ENCODE measurements at regions not wholly inside any gene's neighbourhood (a gene's known extent, or its start where the extent isn't known, plus 50 kb on each side); places are given as distances from the start of the nearest gene placed in this dataset.

DNA sequence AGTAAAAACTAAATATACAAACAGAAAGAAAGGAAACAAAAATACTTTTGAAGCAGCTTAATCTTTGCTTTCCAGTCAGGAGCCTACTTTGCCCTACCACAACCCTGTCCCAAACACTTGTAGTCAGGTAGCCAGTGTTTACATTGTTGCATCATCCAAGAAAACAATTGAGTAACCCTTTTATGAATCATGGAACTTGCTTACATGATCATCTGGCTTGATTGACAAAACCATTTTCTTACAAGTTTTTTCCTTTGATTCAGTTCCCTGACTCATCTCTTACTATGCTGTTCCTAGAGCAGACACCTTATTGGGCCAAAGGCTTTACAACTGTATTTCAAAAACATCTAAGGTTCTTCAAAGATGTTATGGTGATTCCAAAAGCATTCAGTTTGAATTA, 740.1 kb downstream of the KLHL13 start:
- DNase-seq, result no peak

DNA sequence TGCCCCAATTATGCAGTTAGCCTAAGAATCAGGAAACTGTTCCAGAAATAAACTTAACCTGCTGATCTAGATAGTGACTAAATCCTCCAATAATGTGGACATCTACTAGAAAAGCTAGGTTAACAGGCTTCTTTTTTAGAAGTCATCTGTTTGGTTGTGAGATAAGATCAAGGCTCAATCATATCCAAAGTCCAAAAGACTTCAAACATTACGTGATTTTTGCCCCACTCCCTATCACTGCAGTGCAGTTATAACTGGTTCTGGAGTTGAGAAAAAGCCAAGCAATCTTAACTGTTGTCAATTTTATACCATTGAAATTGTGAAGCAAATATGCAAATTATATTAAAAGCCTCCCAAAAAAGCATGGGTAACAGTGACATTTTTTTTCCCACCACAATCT, 781.4 kb downstream of the KLHL13 start:
- H3K9me3 ChIP-seq (ENCODE audit: severe bottlenecking), result no peaks in the 10 kb centered on the region
- TF ChIP-seq, protein P1, sequence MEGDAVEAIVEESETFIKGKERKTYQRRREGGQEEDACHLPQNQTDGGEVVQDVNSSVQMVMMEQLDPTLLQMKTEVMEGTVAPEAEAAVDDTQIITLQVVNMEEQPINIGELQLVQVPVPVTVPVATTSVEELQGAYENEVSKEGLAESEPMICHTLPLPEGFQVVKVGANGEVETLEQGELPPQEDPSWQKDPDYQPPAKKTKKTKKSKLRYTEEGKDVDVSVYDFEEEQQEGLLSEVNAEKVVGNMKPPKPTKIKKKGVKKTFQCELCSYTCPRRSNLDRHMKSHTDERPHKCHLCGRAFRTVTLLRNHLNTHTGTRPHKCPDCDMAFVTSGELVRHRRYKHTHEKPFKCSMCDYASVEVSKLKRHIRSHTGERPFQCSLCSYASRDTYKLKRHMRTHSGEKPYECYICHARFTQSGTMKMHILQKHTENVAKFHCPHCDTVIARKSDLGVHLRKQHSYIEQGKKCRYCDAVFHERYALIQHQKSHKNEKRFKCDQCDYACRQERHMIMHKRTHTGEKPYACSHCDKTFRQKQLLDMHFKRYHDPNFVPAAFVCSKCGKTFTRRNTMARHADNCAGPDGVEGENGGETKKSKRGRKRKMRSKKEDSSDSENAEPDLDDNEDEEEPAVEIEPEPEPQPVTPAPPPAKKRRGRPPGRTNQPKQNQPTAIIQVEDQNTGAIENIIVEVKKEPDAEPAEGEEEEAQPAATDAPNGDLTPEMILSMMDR (IDR thresholded peaks at IDR 0.05; ENCODE audit: low read depth, low read length), result no peak
- no peak overlapping the region for H3K4me3 ChIP-seq (ENCODE audit: low read depth, low read length)
- H3K27me3 ChIP-seq (ENCODE audit: insufficient read depth, low read depth, severe bottlenecking), result peaks cover 13% of the 10 kb centered on the region
- no peak overlapping the region for H3K27ac ChIP-seq
- no peak for DNase-seq
- no peaks in the 10 kb centered on the region for H3K36me3 ChIP-seq

More for the DNA sequence above, 740.1 kb downstream of the KLHL13 start:
- H3K27me3 ChIP-seq (ENCODE audit: insufficient read depth, low read depth, severe bottlenecking), result peaks cover 26% of the 10 kb centered on the region
- no peak overlapping the region for H3K27ac ChIP-seq
- TF ChIP-seq, protein P1 (IDR thresholded peaks at IDR 0.05; ENCODE audit: low read depth, low read length), result no peak
- H3K4me3 ChIP-seq (ENCODE audit: low read depth, low read length), result no peak overlapping the region
- H3K36me3 ChIP-seq, result no peaks in the 10 kb centered on the region
- H3K9me3 ChIP-seq (ENCODE audit: severe bottlenecking), result no peaks in the 10 kb centered on the region

DNA sequence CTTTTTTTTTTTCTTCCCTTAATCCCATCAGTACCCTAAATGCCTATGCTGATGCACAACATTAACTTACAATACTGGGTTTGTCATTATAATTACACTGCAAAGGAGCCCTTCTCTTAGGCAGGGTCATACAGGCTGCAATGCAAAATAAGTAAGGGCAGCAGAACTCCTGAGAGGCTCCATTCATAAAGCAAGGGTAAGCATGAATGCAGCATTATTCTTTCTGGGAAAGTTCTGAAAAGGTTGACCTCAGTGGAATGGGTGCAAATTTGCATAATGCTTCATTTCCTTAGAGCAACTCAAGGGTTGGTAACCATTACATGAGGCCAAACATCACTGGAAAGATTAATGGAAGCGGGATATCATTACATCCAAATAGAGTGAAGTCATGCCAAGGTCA, 789.2 kb downstream of the KLHL13 start:
- DNase-seq, result no peak
- Histone ChIP-seq H3K36me3 (no peaks in the 10 kb centered on the region), H3K27me3 (ENCODE audit: insufficient read depth, low read depth, severe bottlenecking) (peaks cover 5% of the 10 kb centered on the region), H3K4me3 (ENCODE audit: low read depth, low read length) (no peak overlapping the region), H3K9me3 (ENCODE audit: severe bottlenecking) (no peaks in the 10 kb centered on the region), H3K27ac (no peak overlapping the region)
- TF ChIP-seq, protein P1 (IDR thresholded peaks at IDR 0.05; ENCODE audit: low read depth, low read length), result no peak

DNA sequence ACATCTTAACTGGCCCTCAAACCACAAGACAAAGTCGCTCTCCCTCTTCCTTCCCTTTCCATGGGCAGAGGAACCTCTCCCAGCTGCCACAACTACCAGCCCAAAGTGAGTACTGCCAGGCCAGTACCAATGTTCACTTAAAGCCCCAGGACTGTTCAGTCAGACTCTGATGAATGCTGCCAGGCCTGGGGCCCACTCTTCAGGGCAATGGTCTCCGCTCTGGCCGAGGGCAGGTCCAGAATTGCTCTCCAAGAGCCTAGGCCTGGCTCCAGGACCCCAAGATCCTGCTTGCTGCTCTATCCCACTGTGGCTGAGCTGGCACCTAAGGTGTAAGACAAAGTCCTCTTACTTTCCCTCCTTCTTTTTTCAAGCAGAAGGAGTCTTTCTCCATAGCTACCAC, 790.9 kb downstream of the KLHL13 start:
- TF ChIP-seq, protein P1 (IDR thresholded peaks at IDR 0.05; ENCODE audit: low read depth, low read length), result no peak
- Histone ChIP-seq H3K36me3 (no peaks in the 10 kb centered on the region), H3K27me3 (ENCODE audit: insufficient read depth, low read depth, severe bottlenecking) (peaks cover 14% of the 10 kb centered on the region), H3K9me3 (ENCODE audit: severe bottlenecking) (no peaks in the 10 kb centered on the region), H3K4me3 (ENCODE audit: low read depth, low read length) (no peak overlapping the region), H3K27ac (no peak overlapping the region)
- DNase-seq, result no peak

DNA sequence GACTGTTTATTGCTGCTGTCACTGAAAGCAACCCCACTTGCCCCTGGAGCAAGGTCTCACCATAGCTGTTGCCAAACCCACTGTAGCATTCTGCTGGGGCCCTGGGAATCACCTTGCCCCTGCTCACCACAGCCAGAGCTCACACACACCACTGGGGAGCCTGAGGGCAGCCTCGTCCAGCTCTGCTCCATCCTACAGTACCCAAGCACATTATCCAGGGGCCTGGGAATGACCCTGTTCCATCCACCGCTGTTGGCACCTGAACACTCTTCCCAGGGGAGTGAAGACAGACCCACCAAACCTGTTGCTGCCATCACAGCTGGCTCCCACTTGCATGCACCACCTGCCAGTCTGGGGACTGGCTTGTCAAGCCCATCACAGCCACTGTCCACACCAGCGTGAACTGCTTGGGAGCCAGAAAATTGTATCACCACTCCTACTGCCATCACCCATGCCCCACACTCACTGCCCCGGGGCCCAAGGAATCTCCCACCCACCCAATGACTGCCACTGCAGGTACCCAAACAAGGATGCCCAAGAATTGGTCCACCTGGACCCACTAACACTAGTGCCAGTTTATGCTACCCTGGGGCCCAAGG, 811.3 kb downstream of the KLHL13 start:
- TF ChIP-seq, protein P1 (IDR thresholded peaks at IDR 0.05; ENCODE audit: low read depth, low read length), result no peak
- no peaks in the 10 kb centered on the region for H3K36me3 ChIP-seq
- H3K4me3 ChIP-seq (ENCODE audit: low read depth, low read length), result no peak overlapping the region
- no peak for DNase-seq
- H3K27ac ChIP-seq, result no peak overlapping the region
- no peaks in the 10 kb centered on the region for H3K9me3 ChIP-seq (ENCODE audit: severe bottlenecking)
- H3K27me3 ChIP-seq (ENCODE audit: insufficient read depth, low read depth, severe bottlenecking), result peaks cover 4% of the 10 kb centered on the region

DNA sequence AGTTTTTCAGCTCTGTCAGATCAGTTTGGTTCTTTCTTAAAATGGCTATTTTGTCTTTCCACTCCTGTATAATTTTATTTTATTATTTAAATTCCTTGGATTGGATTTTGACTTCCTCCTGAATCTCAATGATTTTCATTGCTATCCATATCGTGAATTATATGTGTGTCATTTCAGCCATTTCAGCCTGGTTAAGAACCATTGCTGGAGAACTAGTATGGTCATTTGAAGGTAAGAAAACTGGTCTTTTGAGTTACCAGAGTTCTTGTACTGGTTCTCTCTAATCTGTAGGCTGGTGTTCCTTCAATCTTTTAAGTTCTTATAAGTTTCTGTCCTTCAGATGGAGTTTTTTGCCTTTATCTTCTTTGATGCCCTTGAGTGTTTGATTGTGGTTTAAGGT, 815.5 kb downstream of the KLHL13 start:
- TF ChIP-seq, protein P1 (IDR thresholded peaks at IDR 0.05; ENCODE audit: low read depth, low read length), result no peak
- DNase-seq, result no peak
- no peaks in the 10 kb centered on the region for H3K9me3 ChIP-seq (ENCODE audit: severe bottlenecking)
- H3K4me3 ChIP-seq (ENCODE audit: low read depth, low read length), result no peak overlapping the region
- H3K27ac ChIP-seq, result no peak overlapping the region
- peaks cover 5% of the 10 kb centered on the region for H3K27me3 ChIP-seq (ENCODE audit: insufficient read depth, low read depth, severe bottlenecking)
- no peaks in the 10 kb centered on the region for H3K36me3 ChIP-seq

All from WERI-Rb-1 (cell line).